Right atrium auricular region (tissue), 2 donors: ENCODE measurements at regions not wholly inside any gene's neighbourhood (a gene's known extent, or its start where the extent isn't known, plus 50 kb on each side); places are given as distances from the start of the nearest gene placed in this dataset.

ENCODE experiments used
- DNase-seq: peaks from one replicate; pipeline ENCODE4 v3.0.0-alpha.2; 2019; ENCODE audit warnings: low spot score
- H3K27ac ChIP-seq, 2 donors: fragments of 200-600 bp; sonication (generic); 1 replicate in 1 of 2; 2 replicates in 1 of 2; pipeline ENCODE4 v1.5.1; 2016 to 2019
- H3K27me3 ChIP-seq, 2 donors: fragments of 200-600 bp; sonication (generic); one replicate each; pipeline versions ENCODE4 v1.5.1 to v1.6.0; 2017 to 2019
- H3K36me3 ChIP-seq: fragments of 200-600 bp; sonication (generic); one replicate; pipeline ENCODE4 v1.5.1; 2016
- H3K4me1 ChIP-seq, 2 donors: fragments of 200-600 bp; sonication (generic); one replicate each; pipeline versions ENCODE4 v1.5.1 to v1.6.0; 2017 to 2019
- H3K4me3 ChIP-seq, 2 donors: fragments of 200-600 bp; sonication (generic); 1 replicate in 1 of 2; 2 replicates in 1 of 2; pipeline ENCODE4 v1.5.1; 2017 to 2019; ENCODE audit warnings: mild to moderate bottlenecking in 1 of 2, moderate library complexity in 1 of 2
- H3K9me3 ChIP-seq, 2 donors: fragments of 200-600 bp; sonication (generic); one replicate each; pipeline ENCODE4 v1.5.1; 2019
- CTCF ChIP-seq, 2 donors: fragments of 200-600 bp; sonication (generic); IDR thresholded peaks; one replicate each; pipeline ENCODE4 v1.5.1; 2019; ENCODE audit warnings: antibody characterized with exemption in 2 of 2

- H3K4me3 ChIP-seq, result no peak overlapping the region
- peaks cover 0 to 16% of the 10 kb centered on the region in 2 donors for H3K9me3 ChIP-seq
- no peaks in the 10 kb centered on the region for H3K36me3 ChIP-seq
- H3K4me1 ChIP-seq, result no peaks in the 10 kb centered on the region
- DNase-seq, result no peak
- H3K27me3 ChIP-seq, result peaks cover 0 to 3% of the 10 kb centered on the region in 2 donors
- no peak for TF ChIP-seq CTCF (IDR thresholded peaks at IDR 0.05)
- no peak overlapping the region for H3K27ac ChIP-seq
Observed at GRCh38 chr17:79676796-79677195, 53.9 kb upstream of the ENPP7 start.

GRCh38 chr17:79675413-79675725 lies 55.4 kb upstream of the ENPP7 start:
- Histone ChIP-seq H3K4me3 (no peak overlapping the region), H3K36me3 (no peaks in the 10 kb centered on the region), H3K9me3 (peaks cover 0 to 16% of the 10 kb centered on the region in 2 donors), H3K27ac (no peak overlapping the region), H3K4me1 (no peaks in the 10 kb centered on the region), H3K27me3 (peaks cover 0 to 3% of the 10 kb centered on the region in 2 donors)
- TF ChIP-seq CTCF (IDR thresholded peaks at IDR 0.05), result no peak
- no peak for DNase-seq

GRCh38 chr17:79674506-79675412 lies 56.0 kb upstream of the ENPP7 start:
- H3K27ac ChIP-seq, result no peak overlapping the region
- H3K4me1 ChIP-seq, result no peaks in the 10 kb centered on the region
- TF ChIP-seq CTCF (IDR thresholded peaks at IDR 0.05), result no peak
- peaks cover 0 to 16% of the 10 kb centered on the region in 2 donors for H3K9me3 ChIP-seq
- no peak overlapping the region for H3K4me3 ChIP-seq
- no peaks in the 10 kb centered on the region for H3K27me3 ChIP-seq
- no peaks in the 10 kb centered on the region for H3K36me3 ChIP-seq
- no peak for DNase-seq

- H3K4me1 ChIP-seq, result no peaks in the 10 kb centered on the region
- H3K9me3 ChIP-seq, result peaks cover 0 to 16% of the 10 kb centered on the region in 2 donors
- H3K36me3 ChIP-seq, result no peaks in the 10 kb centered on the region
- DNase-seq, result no peak
- no peaks in the 10 kb centered on the region for H3K27me3 ChIP-seq
- H3K4me3 ChIP-seq, result no peak overlapping the region
- TF ChIP-seq CTCF (IDR thresholded peaks at IDR 0.05), result no peak
- H3K27ac ChIP-seq, result no peak overlapping the region
Observed at GRCh38 chr17:79673517-79673916, 57.2 kb upstream of the ENPP7 start.

- Histone ChIP-seq H3K27ac (no peak overlapping the region), H3K4me1 (no peaks in the 10 kb centered on the region), H3K9me3 (peaks cover 0 to 16% of the 10 kb centered on the region in 2 donors), H3K27me3 (no peaks in the 10 kb centered on the region), H3K4me3 (no peak overlapping the region), H3K36me3 (no peaks in the 10 kb centered on the region)
- no peak for DNase-seq
- TF ChIP-seq CTCF (IDR thresholded peaks at IDR 0.05), result no peak
Observed at GRCh38 chr17:79672496-79672895, 58.2 kb upstream of the ENPP7 start.
